GM12873 (cell line): ENCODE measurements at regions not wholly inside any gene's neighbourhood (a gene's known extent, or its start where the extent isn't known, plus 50 kb on each side); places are given as distances from the start of the nearest gene placed in this dataset.

Experiments used
- CTCF ChIP-seq: IDR thresholded peaks from 2 replicates; pipeline ENCODE4 v1.5.1; 2012; ENCODE audit warnings: low read depth, mild to moderate bottlenecking, moderate library complexity, low read length, control low read depth; ENCODE audit not compliant: insufficient read depth; ENCODE audit errors: missing control alignments

- no peak for TF ChIP-seq CTCF
Observed at GRCh38 chr2:122231296-122231695, 475.8 kb downstream of the TSN start.

- no peak for TF ChIP-seq CTCF
Observed at GRCh38 chr2:122233372-122233771, 477.9 kb downstream of the TSN start.

- no peak for TF ChIP-seq CTCF
Observed at GRCh38 chr2:122236152-122236874, 480.9 kb downstream of the TSN start.

- no peak for TF ChIP-seq CTCF
Observed at GRCh38 chr2:122236925-122237324, 481.5 kb downstream of the TSN start.

GRCh38 chr2:122237450-122237849 lies 482.0 kb downstream of the TSN start:
- TF ChIP-seq CTCF = no peak

GRCh38 chr2:122238006-122238559 lies 482.6 kb downstream of the TSN start:
- TF ChIP-seq CTCF = no peak

GRCh38 chr2:122239440-122239839 lies 484.0 kb downstream of the TSN start:
- TF ChIP-seq CTCF = no peak
